ENCODE measurements at regions not wholly inside any gene's neighbourhood (a gene's known extent, or its start where the extent isn't known, plus 50 kb on each side); places are given as distances from the start of the nearest gene placed in this dataset.

DNA sequence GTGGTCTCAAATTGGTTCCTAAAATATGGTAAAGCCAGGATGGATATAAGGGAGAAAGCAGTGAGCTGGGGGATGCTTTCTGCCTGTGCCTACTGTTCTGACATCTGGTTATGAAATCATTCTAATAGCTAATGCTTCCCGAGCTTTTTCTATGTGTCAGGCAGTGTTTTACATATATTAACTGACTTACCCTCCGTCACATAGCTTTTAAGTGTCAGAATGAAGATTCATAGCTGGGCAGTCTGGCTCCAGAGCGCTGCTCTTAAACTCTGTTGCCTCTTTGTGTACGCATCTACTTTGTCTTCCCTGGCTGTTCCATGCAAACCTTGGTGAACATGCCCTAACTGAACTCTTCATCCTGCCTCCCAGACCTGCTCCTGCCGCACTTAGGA is 195.7 kb downstream of the LPIN1 start:
- Histone ChIP-seq H3K79me2 (ENCODE audit: control insufficient read depth, low read length) (no peaks in the 10 kb centered on the region), H3K27me3 (ENCODE audit: control insufficient read depth, low read length) (no peaks in the 10 kb centered on the region), H3K4me2 (ENCODE audit: low read length) (no peak overlapping the region), H3K4me1 (ENCODE audit: control insufficient read depth, low read length) (peaks cover 23% of the 10 kb centered on the region), H3K9me2 (replicated peaks; ENCODE audit: control insufficient read depth, low read length) (no peaks in the 10 kb centered on the region), H3K9me3 (ENCODE audit: control insufficient read depth, insufficient read depth, low read length) (0 out of 2 replicates have a peak, but pooled peaks cover 2% of the 10 kb centered on the region), H4K20me1 (ENCODE audit: control insufficient read depth, insufficient read depth, low read depth, low read length) (no peaks in the 10 kb centered on the region), H3F3A (ENCODE audit: control insufficient read depth, insufficient read depth) (no peaks in the 10 kb centered on the region), H3K4me3 (ENCODE audit: low read length) (no peak overlapping the region), H3K36me3 (ENCODE audit: control insufficient read depth, low read length) (no peaks in the 10 kb centered on the region), H3K27ac (ENCODE audit: low read depth, low read length) (no peak overlapping the region)
- no peak for TF ChIP-seq EZH2phosphoT487 (IDR thresholded peaks at IDR 0.05; ENCODE audit: borderline replicate concordance, low read length)
- TF ChIP-seq, protein P1, sequence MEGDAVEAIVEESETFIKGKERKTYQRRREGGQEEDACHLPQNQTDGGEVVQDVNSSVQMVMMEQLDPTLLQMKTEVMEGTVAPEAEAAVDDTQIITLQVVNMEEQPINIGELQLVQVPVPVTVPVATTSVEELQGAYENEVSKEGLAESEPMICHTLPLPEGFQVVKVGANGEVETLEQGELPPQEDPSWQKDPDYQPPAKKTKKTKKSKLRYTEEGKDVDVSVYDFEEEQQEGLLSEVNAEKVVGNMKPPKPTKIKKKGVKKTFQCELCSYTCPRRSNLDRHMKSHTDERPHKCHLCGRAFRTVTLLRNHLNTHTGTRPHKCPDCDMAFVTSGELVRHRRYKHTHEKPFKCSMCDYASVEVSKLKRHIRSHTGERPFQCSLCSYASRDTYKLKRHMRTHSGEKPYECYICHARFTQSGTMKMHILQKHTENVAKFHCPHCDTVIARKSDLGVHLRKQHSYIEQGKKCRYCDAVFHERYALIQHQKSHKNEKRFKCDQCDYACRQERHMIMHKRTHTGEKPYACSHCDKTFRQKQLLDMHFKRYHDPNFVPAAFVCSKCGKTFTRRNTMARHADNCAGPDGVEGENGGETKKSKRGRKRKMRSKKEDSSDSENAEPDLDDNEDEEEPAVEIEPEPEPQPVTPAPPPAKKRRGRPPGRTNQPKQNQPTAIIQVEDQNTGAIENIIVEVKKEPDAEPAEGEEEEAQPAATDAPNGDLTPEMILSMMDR (IDR thresholded peaks at IDR 0.05; ENCODE audit: low read depth, low read length, poor library complexity, severe bottlenecking) = no peak

DNA sequence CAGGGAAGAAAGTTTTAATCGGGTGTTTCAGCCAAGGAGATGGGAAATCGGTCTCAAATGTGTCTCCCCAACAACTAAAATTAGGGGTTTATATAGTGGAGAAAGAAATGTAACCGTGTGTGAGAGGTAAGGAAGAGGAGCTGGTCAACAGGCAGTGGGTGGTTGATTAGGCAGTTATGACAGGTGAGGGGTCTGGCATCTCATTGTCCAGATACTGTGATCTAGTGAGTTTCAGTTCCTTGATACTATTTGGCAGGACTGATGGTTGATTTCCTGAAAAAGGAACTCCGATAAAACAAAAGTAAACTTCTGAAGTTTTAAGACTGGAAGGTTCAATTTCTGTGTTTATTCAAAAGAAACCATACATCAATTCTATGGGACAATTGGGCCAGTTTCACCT is 197.9 kb downstream of the LPIN1 start:
- TF ChIP-seq, protein P1 (IDR thresholded peaks at IDR 0.05; ENCODE audit: low read depth, low read length, poor library complexity, severe bottlenecking) = no peak
- TF ChIP-seq EZH2phosphoT487 (IDR thresholded peaks at IDR 0.05; ENCODE audit: borderline replicate concordance, low read length) = no peak
- H3K4me1 ChIP-seq (ENCODE audit: control insufficient read depth, low read length) = peaks cover 29% of the 10 kb centered on the region
- H3K9me3 ChIP-seq (ENCODE audit: control insufficient read depth, insufficient read depth, low read length) = 0 out of 2 replicates have a peak, but pooled peaks cover 4% of the 10 kb centered on the region
- no peak overlapping the region for H3K27ac ChIP-seq (ENCODE audit: low read depth, low read length)
- no peaks in the 10 kb centered on the region for H3F3A ChIP-seq (ENCODE audit: control insufficient read depth, insufficient read depth)
- no peaks in the 10 kb centered on the region for H4K20me1 ChIP-seq (ENCODE audit: control insufficient read depth, insufficient read depth, low read depth, low read length)
- H3K36me3 ChIP-seq (ENCODE audit: control insufficient read depth, low read length) = no peaks in the 10 kb centered on the region
- no peaks in the 10 kb centered on the region for H3K9me2 ChIP-seq (replicated peaks; ENCODE audit: control insufficient read depth, low read length)
- H3K4me3 ChIP-seq (ENCODE audit: low read length) = no peak overlapping the region
- no peaks in the 10 kb centered on the region for H3K79me2 ChIP-seq (ENCODE audit: control insufficient read depth, low read length)
- H3K4me2 ChIP-seq (ENCODE audit: low read length) = no peak overlapping the region
- no peaks in the 10 kb centered on the region for H3K27me3 ChIP-seq (ENCODE audit: control insufficient read depth, low read length)

DNA sequence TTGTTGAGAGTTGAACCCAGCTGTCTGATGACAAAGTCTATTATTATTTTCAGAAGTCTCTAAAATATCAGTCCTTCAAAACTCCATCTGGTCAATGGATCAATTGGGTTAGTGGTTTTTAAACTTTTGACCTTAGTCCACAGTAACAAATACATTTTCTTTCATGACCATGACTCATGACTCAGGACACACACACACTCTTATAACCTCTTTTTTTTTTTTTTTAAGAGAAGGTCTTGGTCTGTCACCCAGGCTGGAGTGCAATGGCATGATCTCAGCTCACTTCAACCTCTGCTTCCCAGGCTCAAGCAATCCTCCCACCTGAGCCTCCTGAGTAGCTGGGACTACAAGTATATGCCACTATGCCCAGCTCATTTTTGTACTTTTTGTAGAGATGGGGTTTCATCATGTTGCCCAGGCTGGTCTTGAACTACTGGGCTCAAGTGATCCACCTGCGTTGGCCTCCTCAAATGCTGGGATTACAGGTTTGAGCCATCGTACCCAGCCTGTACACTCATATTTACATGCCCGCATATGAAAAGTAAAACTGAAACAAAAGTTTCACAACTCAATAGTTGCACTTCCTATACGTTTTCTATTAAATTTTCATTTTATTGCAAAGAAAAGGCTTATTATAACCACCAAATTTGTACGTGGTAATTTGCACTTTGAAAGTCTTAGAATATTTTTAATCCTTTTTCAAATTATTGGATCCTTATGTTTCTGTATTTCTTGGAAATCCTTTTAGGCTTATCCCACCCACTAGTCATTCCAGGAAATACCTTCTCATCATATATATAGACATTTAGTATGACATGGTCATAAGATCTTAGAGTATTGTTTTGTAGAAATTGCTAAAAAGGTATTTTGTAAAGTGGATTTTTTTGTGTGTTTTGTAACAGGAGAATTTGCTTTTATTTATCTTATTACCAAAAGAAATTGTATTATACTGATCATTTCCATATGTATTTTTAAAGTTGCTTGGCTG is 199.0 kb downstream of the LPIN1 start:
- H3K27me3 ChIP-seq (ENCODE audit: control insufficient read depth, low read length) = no peaks in the 10 kb centered on the region
- H3K9me3 ChIP-seq (ENCODE audit: control insufficient read depth, insufficient read depth, low read length) = 0 out of 2 replicates have a peak, but pooled peaks cover 4% of the 10 kb centered on the region
- TF ChIP-seq, protein P1 (IDR thresholded peaks at IDR 0.05; ENCODE audit: low read depth, low read length, poor library complexity, severe bottlenecking) = no peak
- no peak for TF ChIP-seq EZH2phosphoT487 (IDR thresholded peaks at IDR 0.05; ENCODE audit: borderline replicate concordance, low read length)
- peaks cover 40% of the 10 kb centered on the region for H3K4me1 ChIP-seq (ENCODE audit: control insufficient read depth, low read length)
- no peaks in the 10 kb centered on the region for H3K9me2 ChIP-seq (replicated peaks; ENCODE audit: control insufficient read depth, low read length)
- no peaks in the 10 kb centered on the region for H3K36me3 ChIP-seq (ENCODE audit: control insufficient read depth, low read length)
- H3K27ac ChIP-seq (ENCODE audit: low read depth, low read length) = no peak overlapping the region
- no peaks in the 10 kb centered on the region for H4K20me1 ChIP-seq (ENCODE audit: control insufficient read depth, insufficient read depth, low read depth, low read length)
- H3K79me2 ChIP-seq (ENCODE audit: control insufficient read depth, low read length) = no peaks in the 10 kb centered on the region
- no peak overlapping the region for H3K4me3 ChIP-seq (ENCODE audit: low read length)
- peak overlapping the region; percentile 9; the same call in 1 of the 2 replicates for H3K4me2 ChIP-seq (ENCODE audit: low read length)
- no peaks in the 10 kb centered on the region for H3F3A ChIP-seq (ENCODE audit: control insufficient read depth, insufficient read depth)
